ENCODE measurements at regions not wholly inside any gene's neighbourhood (a gene's known extent, or its start where the extent isn't known, plus 50 kb on each side); places are given as distances from the start of the nearest gene placed in this dataset.

DNA sequence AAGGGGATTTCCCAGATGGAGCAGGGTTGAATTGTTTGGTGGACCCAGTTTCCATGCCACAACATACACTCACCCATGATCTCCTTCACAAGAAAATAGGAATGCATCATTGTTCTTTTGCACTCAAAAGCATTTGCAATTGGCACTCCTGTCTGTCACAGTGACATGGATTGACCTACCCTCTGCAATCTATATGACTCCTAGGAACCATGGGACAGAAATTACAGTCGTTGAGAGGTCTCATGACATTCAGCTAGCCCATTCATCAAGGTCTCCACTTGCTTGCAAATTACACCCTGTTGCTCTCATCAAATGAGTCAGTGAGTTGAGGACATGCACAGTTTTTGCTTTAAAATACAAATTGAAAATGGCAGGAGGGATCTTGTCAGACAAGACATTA is 448.5 kb downstream of the LPIN1 start:
- FAIRE-seq (no peak), DNase-seq (ENCODE audit: insufficient read length) (no peak)
- no peak for TF ChIP-seq POLR2A (IDR thresholded peaks at IDR 0.05; ENCODE audit: low read depth, low read length)
- no peak for TF ChIP-seq TAF1 (IDR thresholded peaks at IDR 0.05; ENCODE audit: borderline replicate concordance, low read depth, low read length)
- TF ChIP-seq POLR2AphosphoS5 (IDR thresholded peaks at IDR 0.05; ENCODE audit: low read depth, low read length) = no peak

DNA sequence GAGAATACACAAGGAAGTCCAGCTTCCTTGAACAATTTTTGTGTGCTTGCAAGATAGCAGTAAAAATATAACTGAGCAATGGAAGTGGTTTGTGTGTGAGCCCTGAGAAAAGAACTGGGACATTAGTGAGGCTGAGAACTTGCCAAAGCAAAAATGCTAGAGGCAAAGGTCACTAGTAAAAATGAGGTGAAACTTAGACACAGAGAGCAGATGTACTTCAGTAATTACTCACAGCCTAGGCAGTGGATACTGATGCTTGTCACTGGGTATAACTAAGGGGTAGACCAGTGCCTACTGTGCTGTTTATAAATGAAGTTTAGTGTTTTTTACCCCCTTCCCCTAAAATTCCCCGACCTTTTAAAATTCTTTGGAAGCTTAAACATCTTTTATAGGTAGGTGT is 450.1 kb downstream of the LPIN1 start:
- no peak for TF ChIP-seq TAF1 (IDR thresholded peaks at IDR 0.05; ENCODE audit: borderline replicate concordance, low read depth, low read length)
- no peak for TF ChIP-seq POLR2A (IDR thresholded peaks at IDR 0.05; ENCODE audit: low read depth, low read length)
- TF ChIP-seq POLR2AphosphoS5 (IDR thresholded peaks at IDR 0.05; ENCODE audit: low read depth, low read length) = no peak
- FAIRE-seq (no peak), DNase-seq (ENCODE audit: insufficient read length) (no peak)

DNA sequence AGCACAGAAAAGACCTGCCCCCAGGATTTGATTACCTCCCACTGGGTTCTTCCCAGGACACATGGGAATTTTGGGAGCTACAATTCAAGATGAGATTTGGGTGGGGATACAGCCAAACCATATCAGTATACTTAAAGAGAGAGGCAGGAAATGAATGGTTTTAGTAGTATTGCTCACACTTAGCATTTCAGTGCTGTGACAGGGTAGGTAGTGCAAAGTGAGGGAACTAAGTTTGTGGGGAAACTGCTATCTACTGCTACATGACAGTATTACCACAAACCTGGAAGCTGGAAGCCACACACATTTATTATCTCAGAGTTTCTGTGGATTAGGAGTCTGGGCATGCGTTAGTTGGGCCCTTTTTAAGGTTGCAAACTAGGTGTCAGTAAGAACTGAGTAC is 450.7 kb downstream of the LPIN1 start:
- TF ChIP-seq POLR2A (IDR thresholded peaks at IDR 0.05; ENCODE audit: low read depth, low read length) = no peak
- no peak for TF ChIP-seq TAF1 (IDR thresholded peaks at IDR 0.05; ENCODE audit: borderline replicate concordance, low read depth, low read length)
- no peak for TF ChIP-seq POLR2AphosphoS5 (IDR thresholded peaks at IDR 0.05; ENCODE audit: low read depth, low read length)
- FAIRE-seq = no peak
- no peak for DNase-seq (ENCODE audit: insufficient read length)

DNA sequence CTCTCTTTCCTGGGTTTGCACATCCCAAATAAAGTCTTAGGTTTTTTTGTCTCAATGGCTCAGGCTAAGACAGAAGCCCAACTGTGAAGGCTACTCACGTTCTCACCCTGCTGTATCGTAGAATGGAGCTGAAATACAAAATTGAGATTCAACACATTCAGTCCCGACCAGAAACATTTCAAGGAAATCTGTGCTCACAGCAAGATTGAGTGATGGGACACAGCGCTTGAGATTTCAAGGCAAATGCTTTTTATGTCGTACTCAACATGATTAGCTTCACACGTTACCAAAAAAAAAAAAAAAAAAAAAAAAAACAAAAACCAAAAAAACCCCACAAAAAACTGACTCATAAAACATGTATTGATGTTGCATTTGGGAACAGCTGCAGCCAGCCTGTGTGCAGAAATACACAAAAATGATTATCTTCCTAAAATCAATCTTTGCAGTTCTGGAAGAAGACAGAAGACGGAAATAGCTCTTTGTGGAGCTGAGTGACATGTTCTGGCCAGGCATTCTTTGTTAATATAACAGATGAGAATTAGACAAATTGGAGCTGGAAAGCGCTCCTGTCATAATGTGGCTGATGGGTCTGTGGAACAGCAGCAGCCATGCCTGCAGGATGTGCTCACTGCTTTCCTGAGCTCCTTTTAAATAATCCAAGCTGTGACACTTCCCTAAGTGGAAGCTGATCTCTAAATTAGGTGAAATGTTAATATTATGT is 453.2 kb downstream of the LPIN1 start:
- FAIRE-seq (no peak), DNase-seq (ENCODE audit: insufficient read length) (no peak)
- TF ChIP-seq TAF1 (IDR thresholded peaks at IDR 0.05; ENCODE audit: borderline replicate concordance, low read depth, low read length) (no peak), POLR2AphosphoS5 (IDR thresholded peaks at IDR 0.05; ENCODE audit: low read depth, low read length) (no peak), POLR2A (IDR thresholded peaks at IDR 0.05; ENCODE audit: low read depth, low read length) (no peak)

DNA sequence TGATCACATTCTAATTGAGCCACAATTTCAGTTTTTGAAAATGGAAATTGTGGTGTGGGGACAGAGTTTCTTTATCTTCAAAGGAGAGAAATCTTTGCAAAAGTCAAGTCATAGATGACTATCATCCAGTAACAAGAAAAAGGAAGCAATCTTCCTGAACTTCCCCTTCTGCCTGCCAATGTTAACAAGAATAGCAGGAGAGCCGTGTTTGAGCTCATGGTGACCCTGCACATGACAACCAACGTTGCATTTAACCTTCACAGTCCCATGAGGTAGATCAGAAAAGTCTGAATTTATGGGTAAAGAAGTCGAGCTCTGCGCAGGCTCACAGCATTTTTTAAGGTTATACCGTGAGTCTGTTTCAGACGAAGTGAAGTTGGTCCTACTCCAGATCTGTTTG is 454.9 kb downstream of the LPIN1 start:
- DNase-seq (ENCODE audit: insufficient read length) (no peak), FAIRE-seq (no peak)
- TF ChIP-seq POLR2AphosphoS5 (IDR thresholded peaks at IDR 0.05; ENCODE audit: low read depth, low read length) (no peak), TAF1 (IDR thresholded peaks at IDR 0.05; ENCODE audit: borderline replicate concordance, low read depth, low read length) (no peak), POLR2A (IDR thresholded peaks at IDR 0.05; ENCODE audit: low read depth, low read length) (no peak)

DNA sequence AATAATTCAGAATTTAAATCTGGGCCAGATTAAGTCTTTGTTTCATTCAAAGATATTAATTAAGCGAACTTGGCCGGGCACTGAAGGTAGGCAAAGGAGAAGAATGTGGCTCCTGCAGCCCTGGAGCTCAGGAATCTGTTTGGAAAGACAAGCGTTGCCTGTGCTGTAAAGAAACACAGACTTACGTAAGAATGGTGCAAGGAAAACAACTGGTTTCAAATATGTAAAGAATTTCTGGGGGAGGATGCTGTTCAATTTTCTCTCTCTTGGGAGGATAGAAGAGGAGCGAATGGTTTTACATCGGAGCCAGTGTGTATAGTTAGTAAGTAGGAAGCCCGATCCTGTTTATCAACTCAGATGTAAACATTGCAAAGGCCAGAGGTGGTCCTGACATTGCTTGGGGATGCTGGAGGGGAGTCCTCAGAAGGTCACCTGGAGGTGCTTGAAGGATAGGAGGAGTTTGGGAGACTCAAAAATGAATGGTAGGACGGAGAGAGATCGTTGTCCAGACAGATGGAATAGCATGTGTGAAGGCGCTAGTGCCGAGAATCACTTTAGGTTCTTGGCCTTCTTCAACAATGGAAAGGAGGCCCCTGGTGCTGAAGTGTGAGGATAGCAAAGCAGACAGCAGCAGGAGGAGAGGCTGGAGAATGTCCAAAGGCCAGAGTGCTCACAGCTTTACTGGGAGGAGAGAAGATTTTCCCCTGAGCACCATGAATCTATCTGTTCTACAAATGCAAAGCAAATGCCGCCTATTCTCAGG is 456.1 kb downstream of the LPIN1 start:
- DNase-seq (ENCODE audit: insufficient read length) (no peak), FAIRE-seq (no peak)
- TF ChIP-seq POLR2AphosphoS5 (IDR thresholded peaks at IDR 0.05; ENCODE audit: low read depth, low read length) = no peak
- no peak for TF ChIP-seq TAF1 (IDR thresholded peaks at IDR 0.05; ENCODE audit: borderline replicate concordance, low read depth, low read length)
- TF ChIP-seq POLR2A (IDR thresholded peaks at IDR 0.05; ENCODE audit: low read depth, low read length) = no peak

DNA sequence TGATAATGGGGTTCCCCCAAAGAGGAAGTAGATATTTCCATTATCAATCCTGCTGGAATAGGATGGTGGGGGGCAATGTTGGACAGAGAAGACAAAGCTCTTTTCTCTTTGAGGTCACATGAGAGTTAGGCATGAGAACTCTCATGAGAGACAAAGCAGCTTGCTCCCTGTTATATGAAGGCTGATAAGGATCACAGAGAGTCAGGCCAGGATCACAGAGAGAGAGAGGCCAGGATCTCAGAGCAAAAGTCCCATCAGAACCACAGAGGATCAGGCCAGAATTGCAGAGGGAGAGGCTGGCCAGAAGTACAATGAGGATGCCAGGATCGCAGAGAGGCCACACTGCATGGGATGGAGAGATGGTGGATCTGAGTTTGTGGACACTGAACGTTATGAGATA is 457.1 kb downstream of the LPIN1 start:
- TF ChIP-seq POLR2AphosphoS5 (IDR thresholded peaks at IDR 0.05; ENCODE audit: low read depth, low read length) = no peak
- no peak for TF ChIP-seq TAF1 (IDR thresholded peaks at IDR 0.05; ENCODE audit: borderline replicate concordance, low read depth, low read length)
- no peak for TF ChIP-seq POLR2A (IDR thresholded peaks at IDR 0.05; ENCODE audit: low read depth, low read length)
- DNase-seq (ENCODE audit: insufficient read length) = no peak
- no peak for FAIRE-seq

DNA sequence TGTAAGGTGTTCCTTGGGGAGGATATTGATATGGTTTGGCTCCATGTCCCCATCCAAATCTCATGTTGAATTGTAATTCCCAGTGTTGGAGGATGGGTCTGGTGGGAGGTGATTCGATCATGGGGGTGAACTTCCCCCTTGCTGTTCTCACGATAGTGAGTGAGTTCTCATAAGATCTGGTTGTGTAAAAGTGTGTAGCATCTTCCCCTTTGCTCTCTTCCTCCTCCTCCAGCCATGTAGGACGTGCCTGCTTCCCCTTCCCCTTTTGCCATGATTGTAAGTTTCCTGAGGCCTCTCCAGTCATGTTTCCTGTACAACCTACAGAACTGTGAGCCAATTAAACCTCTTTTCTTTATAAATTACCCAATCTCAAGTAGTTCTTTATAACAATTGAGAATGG is 458.7 kb downstream of the LPIN1 start:
- TF ChIP-seq TAF1 (IDR thresholded peaks at IDR 0.05; ENCODE audit: borderline replicate concordance, low read depth, low read length) = no peak
- no peak for DNase-seq (ENCODE audit: insufficient read length)
- no peak for FAIRE-seq

DNA sequence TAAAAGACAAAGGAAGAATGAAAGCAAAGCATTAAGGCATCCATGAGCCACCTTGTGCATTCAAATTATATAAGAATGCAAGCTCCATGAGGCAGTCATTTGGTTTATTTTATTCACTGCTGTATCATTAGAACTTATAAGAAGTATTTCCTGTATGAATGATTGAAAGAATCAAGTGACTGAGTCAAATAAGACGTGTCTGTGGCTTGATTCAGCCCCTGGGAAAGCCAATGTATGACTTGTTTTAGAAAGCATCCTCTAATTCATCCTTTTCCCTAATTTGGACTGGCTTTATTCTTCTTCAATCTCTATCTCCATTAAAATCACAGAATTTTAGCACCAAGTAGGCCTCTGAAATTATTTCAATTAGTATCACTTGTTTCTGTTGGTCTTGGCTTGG is 461.1 kb downstream of the LPIN1 start:
- FAIRE-seq = no peak

DNA sequence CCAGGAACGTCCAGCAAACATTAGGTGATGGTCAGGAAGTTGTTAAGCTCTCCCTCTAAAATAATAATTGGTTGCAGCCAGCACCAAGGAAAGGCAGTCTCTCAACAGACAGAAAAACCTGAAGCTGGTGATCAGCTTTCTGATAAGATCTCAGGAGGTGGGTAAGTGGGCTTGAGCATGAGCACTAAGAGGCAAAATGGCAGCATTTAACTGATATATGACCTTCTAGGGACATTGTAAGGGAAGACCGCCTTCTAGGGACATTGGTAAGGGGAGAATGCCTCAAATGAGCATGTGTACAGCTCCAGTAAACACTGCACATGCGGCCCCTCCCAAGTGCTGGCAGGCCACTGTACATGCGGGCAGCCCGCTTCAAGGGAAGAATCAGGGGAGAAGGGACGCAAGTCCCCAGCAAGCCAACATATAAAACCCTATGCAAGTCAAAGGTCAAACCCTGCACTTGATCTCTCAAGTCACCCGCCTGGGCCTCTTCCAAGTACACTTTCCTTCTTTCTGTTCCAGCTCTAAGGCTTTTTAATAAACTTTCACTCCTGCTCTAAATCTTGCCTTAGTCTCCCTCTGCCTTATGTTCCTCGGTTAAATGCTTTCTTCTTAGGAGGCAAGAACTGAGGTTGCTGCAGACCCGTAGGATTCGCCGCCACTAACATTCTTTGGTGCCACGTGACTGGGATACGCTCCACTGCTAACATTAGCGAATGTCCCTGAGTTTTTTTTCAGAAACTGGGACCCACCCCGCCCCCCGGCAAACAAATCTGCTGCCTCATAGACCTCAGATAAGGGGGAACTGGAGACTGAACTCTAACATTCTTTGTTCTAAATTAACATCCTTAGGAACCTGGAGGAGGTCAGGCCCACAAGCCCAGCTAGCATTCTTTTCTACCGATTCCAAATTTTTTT is 463.8 kb downstream of the LPIN1 start:
- DNase-seq (ENCODE audit: insufficient read length) (no peak), FAIRE-seq (no peak)
- no peak for TF ChIP-seq TAF1 (IDR thresholded peaks at IDR 0.05; ENCODE audit: borderline replicate concordance, low read depth, low read length)
- TF ChIP-seq POLR2AphosphoS5 (IDR thresholded peaks at IDR 0.05; ENCODE audit: low read depth, low read length) = no peak
- no peak for TF ChIP-seq POLR2A (IDR thresholded peaks at IDR 0.05; ENCODE audit: low read depth, low read length)

More for the DNA sequence above, 461.1 kb downstream of the LPIN1 start:
- no peak for TF ChIP-seq POLR2AphosphoS5 (IDR thresholded peaks at IDR 0.05; ENCODE audit: low read depth, low read length)
- TF ChIP-seq TAF1 (IDR thresholded peaks at IDR 0.05; ENCODE audit: borderline replicate concordance, low read depth, low read length) = no peak
- no peak for TF ChIP-seq POLR2A (IDR thresholded peaks at IDR 0.05; ENCODE audit: low read depth, low read length)
- DNase-seq (ENCODE audit: insufficient read length) = no peak
